ENCODE measurements at regions not wholly inside any gene's neighbourhood (a gene's known extent, or its start where the extent isn't known, plus 50 kb on each side); places are given as distances from the start of the nearest gene placed in this dataset.

DNA sequence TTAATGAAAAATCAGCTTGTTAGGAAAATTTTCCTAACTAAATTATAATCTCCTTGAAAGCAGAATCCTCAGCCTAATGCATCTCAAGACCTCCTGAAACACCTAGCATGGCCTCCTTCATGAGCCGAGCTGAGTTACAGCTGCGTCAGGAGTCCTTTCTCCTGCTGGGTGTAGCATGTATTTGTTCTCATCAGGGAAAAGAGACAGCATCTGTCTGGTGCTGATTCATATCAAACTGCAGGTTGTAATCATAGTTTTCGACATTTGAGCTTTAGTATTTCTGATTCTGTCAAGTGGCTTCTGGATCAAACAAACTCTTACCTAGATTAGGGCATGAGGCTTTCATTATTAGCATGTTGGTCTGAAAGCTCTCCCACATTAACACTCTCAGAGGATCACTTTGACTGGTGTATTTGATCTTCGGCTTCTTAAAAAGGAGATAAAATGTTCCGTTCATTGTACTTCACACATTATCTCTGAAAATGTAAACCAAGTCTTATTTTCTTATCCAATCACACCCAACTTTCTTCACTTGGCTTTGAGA, 140.1 kb upstream of the FRG1 start:
- ATAC-seq, result no peak
- Histone ChIP-seq H3K27me3 (no peaks in the 10 kb centered on the region), H3K9me3 (no peaks in the 10 kb centered on the region), H3K27ac (no peak overlapping the region), H3K4me3 (no peak overlapping the region), H3K36me3 (no peaks in the 10 kb centered on the region), H3K4me1 (no peaks in the 10 kb centered on the region)
- WGBS, 2 donors (ENCODE audit: low coverage in 1 of 2), result 74 to 100% methylated on average over 2 to 5 of the region's 5 CpGs
- TF ChIP-seq POLR2A (IDR thresholded peaks at IDR 0.05), result no peak
- TF ChIP-seq EP300 (IDR thresholded peaks at IDR 0.05), result no peak

DNA sequence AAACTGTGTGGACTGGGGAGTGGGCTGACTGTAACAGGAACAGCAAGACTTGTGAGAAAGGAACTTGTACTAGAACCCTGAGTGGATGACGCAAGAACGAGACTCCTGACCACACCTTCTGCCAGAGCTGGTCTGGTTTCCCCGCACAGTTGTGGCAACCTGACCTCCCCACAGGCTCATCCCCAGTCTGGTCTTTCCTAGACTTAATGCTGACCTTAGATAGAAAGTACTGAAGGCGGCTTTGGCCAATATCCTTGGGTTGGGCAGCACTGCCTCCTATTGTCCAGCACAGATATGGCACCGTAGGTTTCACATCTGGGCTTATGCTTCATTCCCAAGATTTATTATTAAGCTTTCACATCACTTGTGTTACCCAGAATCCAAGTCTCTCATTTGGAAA, 137.8 kb upstream of the FRG1 start:
- TF ChIP-seq POLR2AphosphoS5 (IDR thresholded peaks at IDR 0.05) (no peak), CTCF (IDR thresholded peaks at IDR 0.05) (no peak)
- H3K27ac ChIP-seq, result no peak overlapping the region
- peaks cover 0 to 16% (median 0%) of the 10 kb centered on the region in 3 donors for H3K9me3 ChIP-seq
- H3K36me3 ChIP-seq, result no peaks in the 10 kb centered on the region
- no peaks in the 10 kb centered on the region for H3K4me1 ChIP-seq
- H3K27me3 ChIP-seq, result no peaks in the 10 kb centered on the region
- H3K4me3 ChIP-seq, result no peak overlapping the region
- no peak for ATAC-seq
- 74 to 96% methylated on average over 4 to 5 of the region's 5 CpGs for WGBS, 2 donors (ENCODE audit: low coverage in 1 of 2)

GRCh38 chr4:189804894-189805293, 135.8 kb upstream of the FRG1 start:
- Histone ChIP-seq H3K27ac (no peak overlapping the region), H3K27me3 (no peaks in the 10 kb centered on the region), H3K9me3 (peaks cover 0 to 35% (median 0%) of the 10 kb centered on the region in 3 donors), H3K4me1 (no peaks in the 10 kb centered on the region), H3K4me3 (no peak overlapping the region), H3K36me3 (no peaks in the 10 kb centered on the region)
- 66 to 68% methylated on average over 5 of the region's 5 CpGs for WGBS, 2 donors (ENCODE audit: low coverage in 1 of 2)
- ATAC-seq, result no peak
- TF ChIP-seq POLR2A (IDR thresholded peaks at IDR 0.05) (no peak), CTCF (IDR thresholded peaks at IDR 0.05) (no peak), POLR2AphosphoS5 (IDR thresholded peaks at IDR 0.05) (no peak), EP300 (IDR thresholded peaks at IDR 0.05) (no peak)

- TF ChIP-seq POLR2AphosphoS5 (IDR thresholded peaks at IDR 0.05) (no peak), EP300 (IDR thresholded peaks at IDR 0.05) (no peak), CTCF (IDR thresholded peaks at IDR 0.05) (no peak), POLR2A (IDR thresholded peaks at IDR 0.05) (no peak)
- Histone ChIP-seq H3K4me1 (no peaks in the 10 kb centered on the region), H3K9me3 (peaks cover 0 to 41% (median 0%) of the 10 kb centered on the region in 3 donors), H3K4me3 (no peak overlapping the region), H3K36me3 (no peaks in the 10 kb centered on the region), H3K27ac (no peak overlapping the region), H3K27me3 (no peaks in the 10 kb centered on the region)
- ATAC-seq, result no peak
- WGBS, 2 donors (ENCODE audit: low coverage in 1 of 2), result 69 to 86% methylated on average over 3 to 5 of the region's 6 CpGs
These were observed 134.2 kb upstream of the FRG1 start for GRCh38 chr4:189806506-189806905.

GRCh38 chr4:189807031-189807430, 133.6 kb upstream of the FRG1 start:
- WGBS, 2 donors (ENCODE audit: low coverage in 1 of 2), result 73% methylated on average over 5 of the region's 35 CpGs; no CpG with 5 or more reads in 1 of the 2 donors
- Histone ChIP-seq H3K4me3 (no peak overlapping the region), H3K27me3 (no peaks in the 10 kb centered on the region), H3K9me3 (peaks cover 0 to 41% (median 0%) of the 10 kb centered on the region in 3 donors), H3K27ac (no peak overlapping the region), H3K4me1 (no peaks in the 10 kb centered on the region), H3K36me3 (no peaks in the 10 kb centered on the region)
- no peak for TF ChIP-seq EP300 (IDR thresholded peaks at IDR 0.05)
- no peak for TF ChIP-seq CTCF (IDR thresholded peaks at IDR 0.05)
- TF ChIP-seq POLR2AphosphoS5 (IDR thresholded peaks at IDR 0.05), result no peak
- no peak for TF ChIP-seq POLR2A (IDR thresholded peaks at IDR 0.05)
- ATAC-seq, result no peak

Data from gastroesophageal sphincter (tissue), 4 donors.